ENCODE measurements at regions not wholly inside any gene's neighbourhood (a gene's known extent, or its start where the extent isn't known, plus 50 kb on each side); places are given as distances from the start of the nearest gene placed in this dataset.

- TF ChIP-seq CTCF (IDR thresholded peaks at IDR 0.05) (no peak), POLR2A (IDR thresholded peaks at IDR 0.05) (no peak)
These were observed 210.1 kb upstream of the MAP3K1 start for GRCh38 chr5:56605231-56605630.

All from right lobe of liver (tissue), 4 donors.